WTC11 (cell line): ENCODE measurements at regions not wholly inside any gene's neighbourhood (a gene's known extent, or its start where the extent isn't known, plus 50 kb on each side); places are given as distances from the start of the nearest gene placed in this dataset.

Experiments used
- ATAC-seq: fragments of 200-7000 bp; cut with Tn5 transposase; 2 replicates; pipeline ENCODE4 v1.10.0; 2021; ENCODE audit warnings: mild to moderate bottlenecking, moderate library complexity
- CTCF ChIA-PET: fragments of 300-600 bp; sonication (Branson Sonifier 250); formaldehyde crosslinking; loops from one replicate; lab custom pipeline; 2021; ENCODE audit warnings: antibody characterized with exemption; lab: Charles Lee
- POLR2A ChIA-PET: fragments of 350-600 bp; sonication (Branson Sonifier 250); formaldehyde crosslinking; loops from one replicate; lab custom pipeline; 2021; ENCODE audit warnings: antibody characterized with exemption; lab: Charles Lee
- DNase-seq: peaks from one replicate; pipeline ENCODE4 v3.0.0; 2021; ENCODE audit warnings: low spot score
- H3K27ac Mint-ChIP-seq: 2 replicates; pipeline ENCODE4 v1.8.0; 2021; ENCODE audit warnings: mixed read lengths
- H3K27me3 Mint-ChIP-seq: 2 replicates; pipeline ENCODE4 v1.8.0; 2021; ENCODE audit warnings: low read depth, mild to moderate bottlenecking, moderate library complexity, mixed read lengths
- H3K36me3 Mint-ChIP-seq: 2 replicates; pipeline ENCODE4 v1.8.0; 2021; ENCODE audit warnings: mixed read lengths
- H3K4me1 Mint-ChIP-seq: 2 replicates; pipeline ENCODE4 v1.8.0; 2022; ENCODE audit warnings: mixed read lengths
- H3K4me3 Mint-ChIP-seq: 2 replicates; pipeline ENCODE4 v1.8.0; 2021; ENCODE audit warnings: mild to moderate bottlenecking, moderate library complexity, mixed read lengths
- H3K9me3 Mint-ChIP-seq: 2 replicates; pipeline ENCODE4 v1.8.0; 2021; ENCODE audit warnings: mixed read lengths
- ATF2 ChIP-seq: sonication (generic); formaldehyde crosslinking; IDR thresholded peaks from 2 replicates; pipeline ENCODE4 v1.8.1; 2022; ENCODE audit warnings: low read depth, missing genetic modification reagents, borderline replicate concordance
- ATF3 ChIP-seq: sonication (generic); formaldehyde crosslinking; conservative IDR thresholded peaks from 2 replicates; pipeline ENCODE4 v1.8.1; 2022; ENCODE audit warnings: mild to moderate bottlenecking, missing genetic modification reagents
- ATF6 ChIP-seq: sonication (generic); formaldehyde crosslinking; IDR thresholded peaks from 2 replicates; pipeline ENCODE4 v1.8.1; 2023; ENCODE audit warnings: mild to moderate bottlenecking, missing genetic modification reagents
- CBFB ChIP-seq: sonication (generic); formaldehyde crosslinking; IDR thresholded peaks from 2 replicates; pipeline ENCODE4 v1.8.1; 2022; ENCODE audit warnings: mild to moderate bottlenecking, low read depth, missing genetic modification reagents
- CDX4 ChIP-seq: fragments of 250-450 bp; sonication (Bioruptor Pico); IDR thresholded peaks from 2 replicates; pipeline ENCODE4 v1.9.0; 2021; ENCODE audit warnings: moderate library complexity, mild to moderate bottlenecking, inconsistent platforms, borderline replicate concordance
- GRHL2 ChIP-seq: fragments of 250-450 bp; sonication (Bioruptor Pico); IDR thresholded peaks from 2 replicates; pipeline ENCODE4 v1.8.0; 2022; ENCODE audit warnings: mild to moderate bottlenecking, moderate library complexity; ENCODE audit not compliant: insufficient replicate concordance, severe bottlenecking
- GTF2I ChIP-seq: fragments of 250-450 bp; sonication (Bioruptor Pico); conservative IDR thresholded peaks from 2 replicates; pipeline ENCODE4 v1.4.0; 2021; ENCODE audit warnings: mild to moderate bottlenecking
- PREB ChIP-seq: sonication (generic); formaldehyde crosslinking; IDR thresholded peaks from 2 replicates; pipeline ENCODE4 v1.8.1; 2022; ENCODE audit warnings: mild to moderate bottlenecking, missing genetic modification reagents, moderate library complexity, borderline replicate concordance
- RELA ChIP-seq: sonication (generic); formaldehyde crosslinking; IDR thresholded peaks from 2 replicates; pipeline ENCODE4 v1.8.1; 2022; ENCODE audit warnings: missing genetic modification reagents, mild to moderate bottlenecking, borderline replicate concordance
- STAT6 ChIP-seq: sonication (generic); formaldehyde crosslinking; conservative IDR thresholded peaks from 2 replicates; pipeline ENCODE4 v1.8.1; 2023; ENCODE audit warnings: mild to moderate bottlenecking, low read depth, missing genetic modification reagents, moderate library complexity
- TP53 ChIP-seq: sonication (generic); formaldehyde crosslinking; IDR thresholded peaks from 2 replicates; pipeline ENCODE4 v1.8.1; 2023; ENCODE audit warnings: mild to moderate bottlenecking, missing genetic modification reagents
- ZNF138 ChIP-seq: sonication (generic); formaldehyde crosslinking; conservative IDR thresholded peaks from 2 replicates; pipeline ENCODE4 v1.8.1; 2022; ENCODE audit warnings: mild to moderate bottlenecking, moderate library complexity, missing genetic modification reagents
- ZNF532 ChIP-seq: fragments of 250-450 bp; sonication (Bioruptor Pico); IDR thresholded peaks from 2 replicates; pipeline ENCODE4 v1.9.0; 2021; ENCODE audit warnings: mild to moderate bottlenecking, borderline replicate concordance

- no peak for TF ChIP-seq PREB (CRISPR knock-in tag)
Observed at GRCh38 chrX:16223385-16223784, 56.1 kb downstream of the MAGEB17 start (continued).

GRCh38 chrX:16239211-16239610 is 71.9 kb downstream of the MAGEB17 start:
- ATAC-seq (no peak), DNase-seq (no peak)
- Mint-ChIP-seq H3K27ac (no peak overlapping the region), H3K36me3 (peaks cover 22% of the 10 kb centered on the region), H3K4me1 (no peaks in the 10 kb centered on the region), H3K27me3 (no peaks in the 10 kb centered on the region), H3K4me3 (no peak overlapping the region), H3K9me3 (peaks cover 18% of the 10 kb centered on the region)
- CTCF ChIA-PET, result no interaction called here
- TF ChIP-seq ATF2 (CRISPR knock-in tag) (no peak), GRHL2 (no peak), CDX4 (CRISPR knock-in tag) (no peak), TP53 (CRISPR knock-in tag) (no peak), ATF3 (no peak), GTF2I (no peak), STAT6 (CRISPR knock-in tag) (no peak), ZNF138 (CRISPR knock-in tag) (no peak), CBFB (CRISPR knock-in tag) (no peak), ZNF532 (CRISPR knock-in tag) (no peak), RELA (CRISPR knock-in tag) (no peak), ATF6 (CRISPR knock-in tag) (no peak)
- POLR2A ChIA-PET, result no interaction called here
